B cell (primary cell): ENCODE measurements at regions not wholly inside any gene's neighbourhood (a gene's known extent, or its start where the extent isn't known, plus 50 kb on each side); places are given as distances from the start of the nearest gene placed in this dataset.

Experiments
- EZH2 ChIP-seq: IDR thresholded peaks from 2 replicates; pipeline ENCODE4 v1.6.1; 2012; ENCODE audit warnings: borderline replicate concordance, low read depth, mild to moderate bottlenecking, moderate library complexity, low read length; ENCODE audit not compliant: insufficient read depth, poor library complexity, severe bottlenecking
- TF ChIP-seq, protein P1 (sequence below): fragments of 200-600 bp; IDR thresholded peaks from one replicate; pipeline ENCODE4 v1.8.0; 2022; ENCODE audit warnings: antibody characterized with exemption, mild to moderate bottlenecking

DNA sequence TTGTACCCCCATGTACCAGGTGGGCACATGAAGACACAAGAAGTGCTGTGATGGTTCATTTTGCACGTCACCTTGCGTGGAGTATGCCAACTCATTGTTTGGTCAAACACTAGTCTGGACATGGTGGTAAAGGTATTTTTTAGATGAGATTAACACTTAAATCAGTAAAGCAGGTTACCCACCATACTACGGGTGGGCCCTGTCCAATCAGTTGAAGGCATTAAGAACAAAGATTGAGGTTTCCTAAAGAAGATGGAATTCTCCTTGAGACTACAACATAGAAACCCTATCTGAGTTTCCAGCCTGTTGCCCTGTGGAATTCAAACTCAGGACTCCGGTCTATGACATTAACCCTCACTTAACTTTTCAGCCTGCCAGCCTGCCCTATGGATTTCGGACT is 118.4 kb downstream of the RPLP1 start:
- no peak for TF ChIP-seq EZH2
- TF ChIP-seq, protein P1, sequence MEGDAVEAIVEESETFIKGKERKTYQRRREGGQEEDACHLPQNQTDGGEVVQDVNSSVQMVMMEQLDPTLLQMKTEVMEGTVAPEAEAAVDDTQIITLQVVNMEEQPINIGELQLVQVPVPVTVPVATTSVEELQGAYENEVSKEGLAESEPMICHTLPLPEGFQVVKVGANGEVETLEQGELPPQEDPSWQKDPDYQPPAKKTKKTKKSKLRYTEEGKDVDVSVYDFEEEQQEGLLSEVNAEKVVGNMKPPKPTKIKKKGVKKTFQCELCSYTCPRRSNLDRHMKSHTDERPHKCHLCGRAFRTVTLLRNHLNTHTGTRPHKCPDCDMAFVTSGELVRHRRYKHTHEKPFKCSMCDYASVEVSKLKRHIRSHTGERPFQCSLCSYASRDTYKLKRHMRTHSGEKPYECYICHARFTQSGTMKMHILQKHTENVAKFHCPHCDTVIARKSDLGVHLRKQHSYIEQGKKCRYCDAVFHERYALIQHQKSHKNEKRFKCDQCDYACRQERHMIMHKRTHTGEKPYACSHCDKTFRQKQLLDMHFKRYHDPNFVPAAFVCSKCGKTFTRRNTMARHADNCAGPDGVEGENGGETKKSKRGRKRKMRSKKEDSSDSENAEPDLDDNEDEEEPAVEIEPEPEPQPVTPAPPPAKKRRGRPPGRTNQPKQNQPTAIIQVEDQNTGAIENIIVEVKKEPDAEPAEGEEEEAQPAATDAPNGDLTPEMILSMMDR: no peak
